ENCODE measurements at regions not wholly inside any gene's neighbourhood (a gene's known extent, or its start where the extent isn't known, plus 50 kb on each side); places are given as distances from the start of the nearest gene placed in this dataset.

DNA sequence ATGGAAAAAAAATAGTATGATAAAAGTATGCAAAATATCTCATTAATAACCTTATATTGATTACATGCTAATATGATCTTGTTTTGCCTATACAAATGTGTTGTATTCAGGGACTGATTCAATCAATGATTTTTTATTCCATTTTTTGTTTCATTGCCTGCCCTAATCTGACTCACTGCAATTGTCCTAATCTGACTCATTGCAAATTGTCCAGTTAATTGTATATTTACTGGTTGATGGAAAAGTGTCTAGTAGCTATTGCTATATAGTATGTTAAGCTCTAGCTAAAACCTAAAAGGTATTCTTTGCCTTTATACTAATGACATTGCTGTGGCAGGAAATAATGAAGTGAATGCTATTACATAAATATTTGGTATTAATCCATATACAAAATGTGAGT lies 728.9 kb upstream of the ZP4 start:
- TF ChIP-seq, protein P1, sequence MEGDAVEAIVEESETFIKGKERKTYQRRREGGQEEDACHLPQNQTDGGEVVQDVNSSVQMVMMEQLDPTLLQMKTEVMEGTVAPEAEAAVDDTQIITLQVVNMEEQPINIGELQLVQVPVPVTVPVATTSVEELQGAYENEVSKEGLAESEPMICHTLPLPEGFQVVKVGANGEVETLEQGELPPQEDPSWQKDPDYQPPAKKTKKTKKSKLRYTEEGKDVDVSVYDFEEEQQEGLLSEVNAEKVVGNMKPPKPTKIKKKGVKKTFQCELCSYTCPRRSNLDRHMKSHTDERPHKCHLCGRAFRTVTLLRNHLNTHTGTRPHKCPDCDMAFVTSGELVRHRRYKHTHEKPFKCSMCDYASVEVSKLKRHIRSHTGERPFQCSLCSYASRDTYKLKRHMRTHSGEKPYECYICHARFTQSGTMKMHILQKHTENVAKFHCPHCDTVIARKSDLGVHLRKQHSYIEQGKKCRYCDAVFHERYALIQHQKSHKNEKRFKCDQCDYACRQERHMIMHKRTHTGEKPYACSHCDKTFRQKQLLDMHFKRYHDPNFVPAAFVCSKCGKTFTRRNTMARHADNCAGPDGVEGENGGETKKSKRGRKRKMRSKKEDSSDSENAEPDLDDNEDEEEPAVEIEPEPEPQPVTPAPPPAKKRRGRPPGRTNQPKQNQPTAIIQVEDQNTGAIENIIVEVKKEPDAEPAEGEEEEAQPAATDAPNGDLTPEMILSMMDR (conservative IDR thresholded peaks at IDR 0.05) = no peak
- no peak for TF ChIP-seq EZH2 (IDR thresholded peaks at IDR 0.05; ENCODE audit: low read depth)
